Naive B cell (primary cell): ENCODE measurements at regions not wholly inside any gene's neighbourhood (a gene's known extent, or its start where the extent isn't known, plus 50 kb on each side); places are given as distances from the start of the nearest gene placed in this dataset.

Experiments used
- ATAC-seq, 2 donors: fragments of 150-1000 bp; cut with Tn5 transposase; 2 replicates each; pipeline ENCODE4 v1.10.0; 2021; ENCODE audit warnings: low read depth in 2 of 2, mild to moderate bottlenecking in 2 of 2, moderate library complexity in 2 of 2
- DNase-seq: peaks from one replicate; pipeline ENCODE4 v3.0.0; 2022
- H3K27ac Mint-ChIP-seq, 6 donors: one replicate each; pipeline ENCODE4 v1.8.0; 2020 to 2022; ENCODE audit warnings: mild to moderate bottlenecking in 6 of 6, mixed read lengths in 6 of 6, moderate library complexity in 5 of 6, inconsistent platforms in 2 of 6
- H3K27me3 Mint-ChIP-seq, 3 donors: one replicate each; pipeline ENCODE4 v1.8.0; 2021 to 2022; ENCODE audit warnings: mixed read lengths in 3 of 3, mild to moderate bottlenecking in 1 of 3
- H3K36me3 Mint-ChIP-seq, 2 donors: one replicate each; pipeline ENCODE4 v1.8.0; 2020 to 2022; ENCODE audit warnings: mixed read lengths in 2 of 2, inconsistent platforms in 1 of 2, mild to moderate bottlenecking in 1 of 2
- H3K4me1 Mint-ChIP-seq, 3 donors: one replicate each; pipeline ENCODE4 v1.8.0; 2020 to 2022; ENCODE audit warnings: mixed read lengths in 3 of 3, inconsistent platforms in 1 of 3, mild to moderate bottlenecking in 1 of 3, moderate library complexity in 1 of 3
- H3K4me3 Mint-ChIP-seq, 8 donors: one replicate each; pipeline ENCODE4 v1.8.0; 2020 to 2022; ENCODE audit warnings: mild to moderate bottlenecking in 8 of 8, mixed read lengths in 8 of 8, moderate library complexity in 8 of 8, inconsistent platforms in 2 of 8
- H3K9me3 Mint-ChIP-seq, 7 donors: one replicate each; pipeline ENCODE4 v1.8.0; 2020 to 2022; ENCODE audit warnings: mixed read lengths in 7 of 7, mild to moderate bottlenecking in 5 of 7, inconsistent platforms in 2 of 7, moderate library complexity in 1 of 7

DNA sequence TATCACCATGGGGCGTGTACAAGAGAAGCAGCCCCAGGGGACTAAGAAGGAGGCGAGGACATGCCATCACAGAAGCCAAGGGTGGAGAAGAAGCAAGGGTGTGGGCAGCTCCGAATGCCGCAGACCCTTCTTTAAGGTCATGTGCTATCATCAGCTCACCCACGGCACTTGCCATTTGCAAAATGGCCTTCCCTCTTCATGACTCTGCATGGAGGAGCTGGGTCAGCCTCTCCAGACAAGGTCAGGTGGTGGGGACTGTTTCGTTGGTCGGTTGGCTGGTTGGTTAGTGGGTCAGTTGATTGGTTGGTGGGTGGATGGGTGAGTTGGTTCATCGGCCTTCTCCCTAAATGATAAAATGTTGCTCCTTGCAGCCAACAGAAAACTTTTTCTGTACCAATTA lies 622.5 kb downstream of the TBC1D22A start:
- H3K27me3 Mint-ChIP-seq, result peaks cover 0 to 5% (median 0%) of the 10 kb centered on the region in 3 donors
- no peak overlapping the region for H3K4me3 Mint-ChIP-seq
- no peak for DNase-seq
- no peaks in the 10 kb centered on the region for H3K4me1 Mint-ChIP-seq
- H3K27ac Mint-ChIP-seq, result no peak overlapping the region
- ATAC-seq, result no peak
- no peaks in the 10 kb centered on the region for H3K9me3 Mint-ChIP-seq
- H3K36me3 Mint-ChIP-seq, result no peaks in the 10 kb centered on the region

DNA sequence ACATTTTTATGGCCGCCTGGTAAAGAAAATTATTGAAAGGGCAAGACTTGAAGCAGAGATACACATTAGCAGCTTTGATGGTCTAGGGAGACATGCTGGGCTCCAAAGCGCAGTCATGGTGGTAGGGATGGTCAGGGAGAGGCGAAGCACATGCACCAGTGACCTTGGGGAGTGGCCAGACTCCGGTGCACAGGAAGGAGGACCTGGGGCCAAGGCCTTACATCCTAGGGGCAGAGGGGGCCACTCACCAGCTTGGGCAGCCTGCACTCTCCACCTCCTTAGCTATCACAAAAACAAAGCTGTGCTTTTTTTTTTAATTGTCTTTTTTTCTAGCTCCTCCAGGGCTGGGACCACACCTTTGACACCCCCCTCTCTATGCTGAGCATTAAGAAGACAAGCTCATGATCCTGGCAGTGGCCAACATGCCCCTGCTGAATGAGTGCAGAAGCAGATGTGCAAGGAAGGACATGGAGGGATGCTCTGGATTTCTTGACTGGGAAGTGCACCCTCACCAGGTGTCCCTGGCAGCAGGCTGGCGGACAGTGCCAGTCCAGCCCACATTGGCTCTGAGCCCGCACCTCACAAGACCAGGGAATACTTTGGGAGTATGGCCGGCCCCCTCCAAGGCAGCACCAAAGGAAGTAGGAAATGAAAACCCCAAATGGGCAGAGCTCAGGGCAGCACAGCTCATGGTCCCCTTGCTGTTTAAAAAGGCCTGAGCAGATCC lies 619.9 kb downstream of the TBC1D22A start:
- H3K9me3 Mint-ChIP-seq, result peaks cover 0 to 10% (median 4%) of the 10 kb centered on the region in 7 donors
- no peak for ATAC-seq
- no peak overlapping the region for H3K4me3 Mint-ChIP-seq
- H3K4me1 Mint-ChIP-seq, result peaks cover 0 to 6% (median 0%) of the 10 kb centered on the region in 3 donors
- peaks cover 0 to 11% of the 10 kb centered on the region in 2 donors for H3K36me3 Mint-ChIP-seq
- peaks cover 0 to 5% (median 0%) of the 10 kb centered on the region in 3 donors for H3K27me3 Mint-ChIP-seq
- H3K27ac Mint-ChIP-seq, result no peak overlapping the region
- no peak for DNase-seq

DNA sequence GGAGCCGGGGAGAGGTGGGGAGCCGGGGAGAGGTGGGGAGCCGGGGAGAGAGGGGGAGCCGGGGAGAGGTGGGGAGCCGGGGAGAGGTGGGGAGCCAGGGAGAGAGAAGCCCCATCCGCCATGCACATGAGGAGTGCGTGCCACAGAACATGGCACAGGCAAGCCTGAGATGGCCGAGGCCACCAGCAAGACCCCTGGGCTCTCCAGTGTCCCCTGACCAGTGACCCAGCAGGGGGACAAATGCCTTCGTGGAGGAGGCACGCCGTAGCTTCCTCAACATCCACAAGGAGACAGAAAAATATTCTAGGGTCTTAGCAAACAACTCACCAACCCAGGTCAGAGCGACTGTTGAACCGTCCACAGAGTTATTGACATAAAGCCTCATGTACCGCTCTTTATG lies 618.8 kb downstream of the TBC1D22A start:
- Mint-ChIP-seq H3K9me3 (peaks cover 0 to 10% (median 4%) of the 10 kb centered on the region in 7 donors), H3K36me3 (peaks cover 0 to 11% of the 10 kb centered on the region in 2 donors), H3K4me1 (peaks cover 0 to 6% (median 0%) of the 10 kb centered on the region in 3 donors), H3K4me3 (no peak overlapping the region), H3K27me3 (peaks cover 0 to 5% (median 0%) of the 10 kb centered on the region in 3 donors), H3K27ac (no peak overlapping the region)
- ATAC-seq, result no peak
- no peak for DNase-seq

DNA sequence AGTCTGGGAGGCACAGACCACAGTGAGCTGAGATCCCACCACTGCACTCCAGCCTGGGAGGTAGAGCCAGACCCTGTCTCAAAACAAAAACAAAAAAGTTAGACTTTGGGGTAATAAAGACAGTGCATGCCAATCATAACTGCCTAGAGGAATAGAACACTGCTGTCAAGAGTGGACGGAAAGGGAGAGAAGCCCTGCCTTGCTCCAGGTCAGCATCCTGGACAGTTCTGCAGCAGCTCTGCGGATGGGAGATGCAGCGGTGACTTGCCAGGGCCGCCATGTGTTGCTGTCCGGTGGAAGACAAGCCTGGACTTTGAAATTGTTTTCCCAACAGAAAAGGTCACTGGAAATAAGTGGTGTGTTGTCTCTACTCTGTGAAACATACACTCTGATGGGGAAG lies 618.2 kb downstream of the TBC1D22A start:
- peaks cover 0 to under 1% (median 0%) of the 10 kb centered on the region in 3 donors for H3K27me3 Mint-ChIP-seq
- no peak overlapping the region for H3K4me3 Mint-ChIP-seq
- H3K36me3 Mint-ChIP-seq, result peaks cover 0 to 11% of the 10 kb centered on the region in 2 donors
- ATAC-seq, result no peak
- DNase-seq, result no peak
- peaks cover 0 to 6% (median 0%) of the 10 kb centered on the region in 3 donors for H3K4me1 Mint-ChIP-seq
- peaks cover 0 to 10% (median 4%) of the 10 kb centered on the region in 7 donors for H3K9me3 Mint-ChIP-seq
- no peak overlapping the region for H3K27ac Mint-ChIP-seq

DNA sequence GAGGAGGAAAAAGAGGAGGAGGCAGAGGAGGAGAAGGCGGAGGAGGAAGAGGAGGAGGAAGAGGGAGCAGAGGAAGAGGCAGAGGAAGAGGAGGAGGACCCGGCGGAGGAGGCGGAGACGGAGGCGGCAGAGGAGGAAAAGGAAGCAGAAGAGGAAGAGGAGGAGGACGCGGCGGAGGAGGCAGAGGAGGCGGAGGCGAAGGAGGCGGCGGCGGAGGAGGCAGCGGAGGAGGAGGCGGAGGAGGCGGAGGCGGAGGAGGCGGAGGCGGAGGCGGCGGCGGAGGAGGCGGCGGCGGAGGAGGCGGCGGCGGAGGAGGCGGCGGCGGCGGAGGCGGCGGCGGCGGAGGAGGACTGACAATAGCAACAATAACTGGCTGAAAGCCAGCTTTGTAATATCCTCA lies 616.6 kb downstream of the TBC1D22A start:
- no peak for DNase-seq
- Mint-ChIP-seq H3K27me3 (no peaks in the 10 kb centered on the region), H3K27ac (no peak overlapping the region), H3K4me1 (peaks cover 0 to 6% (median 0%) of the 10 kb centered on the region in 3 donors), H3K36me3 (peaks cover 0 to 11% of the 10 kb centered on the region in 2 donors), H3K4me3 (no peak overlapping the region), H3K9me3 (peaks cover 0 to 10% (median 4%) of the 10 kb centered on the region in 7 donors)
- no peak for ATAC-seq

DNA sequence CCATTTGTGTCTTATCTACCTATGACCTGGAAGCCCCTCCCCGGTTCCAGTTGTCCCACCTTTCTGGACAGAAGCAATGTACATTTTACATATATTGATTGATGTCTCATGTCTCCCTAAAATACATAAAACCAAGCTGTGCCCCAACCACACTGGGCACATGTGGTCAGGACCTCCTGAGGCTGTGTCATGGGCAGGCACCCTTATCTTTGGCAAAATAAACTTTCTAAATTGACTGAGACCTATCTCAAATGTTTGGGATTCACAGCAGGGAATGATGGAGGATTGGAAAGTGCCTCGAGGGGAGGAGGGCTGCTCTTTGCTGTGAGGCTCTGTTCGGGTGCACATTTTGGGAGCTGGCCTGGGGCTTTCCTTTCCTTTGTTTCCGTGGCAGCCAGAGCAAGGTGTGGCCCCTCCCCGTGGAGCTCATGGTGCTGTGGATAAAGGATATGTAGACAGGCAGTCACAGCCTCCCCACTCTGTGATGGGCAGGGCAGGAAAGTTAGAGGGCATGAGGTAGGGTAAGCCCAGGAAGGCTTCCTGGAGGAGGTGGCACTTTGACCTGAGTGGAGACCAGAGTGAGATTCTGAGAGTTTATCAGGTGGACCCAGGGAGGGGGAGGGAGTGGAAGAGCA lies 615.6 kb downstream of the TBC1D22A start:
- no peak for DNase-seq
- no peak overlapping the region for H3K4me3 Mint-ChIP-seq
- no peak overlapping the region for H3K27ac Mint-ChIP-seq
- peaks cover 0 to 5% (median 2%) of the 10 kb centered on the region in 3 donors for H3K27me3 Mint-ChIP-seq
- H3K4me1 Mint-ChIP-seq, result peaks cover 0 to 6% (median 0%) of the 10 kb centered on the region in 3 donors
- H3K36me3 Mint-ChIP-seq, result peaks cover 0 to 11% of the 10 kb centered on the region in 2 donors
- peaks cover 0 to 10% (median 4%) of the 10 kb centered on the region in 7 donors for H3K9me3 Mint-ChIP-seq
- no peak for ATAC-seq

DNA sequence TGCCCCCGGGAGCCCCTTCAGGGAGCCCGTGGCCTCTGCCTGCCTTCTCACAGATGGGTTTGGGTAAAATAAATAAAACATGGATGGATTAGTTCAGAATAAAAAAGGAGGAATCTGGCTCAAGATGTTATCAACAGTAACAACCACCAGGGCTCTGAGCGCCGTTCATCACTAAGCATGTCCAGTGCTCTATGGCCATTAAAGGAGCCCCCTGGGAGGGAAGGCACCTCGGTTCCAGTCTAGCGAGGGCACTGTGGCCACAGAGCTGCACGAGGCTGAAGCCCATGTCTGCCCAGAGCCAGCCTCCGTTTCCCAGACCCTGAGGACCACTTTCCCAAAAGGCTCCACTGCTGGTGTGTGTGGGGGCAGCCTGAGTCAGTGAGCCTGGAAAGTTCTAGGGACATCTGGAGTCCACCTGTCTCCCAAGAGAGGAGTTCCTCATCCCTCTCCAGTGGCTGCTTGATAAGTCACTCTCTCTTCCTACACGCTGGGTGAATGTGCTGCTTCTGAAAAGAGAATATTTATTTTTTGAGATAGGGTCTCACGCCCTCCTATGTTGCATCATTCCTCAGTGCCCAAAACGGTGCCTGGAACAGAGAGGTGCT lies 614.6 kb downstream of the TBC1D22A start:
- Mint-ChIP-seq H3K27ac (peak overlapping the region in 1 of 6 donors; percentile 47), H3K36me3 (peaks cover 0 to 11% of the 10 kb centered on the region in 2 donors), H3K9me3 (peaks cover 0 to 10% (median 4%) of the 10 kb centered on the region in 7 donors), H3K27me3 (peaks cover 0 to 10% (median 5%) of the 10 kb centered on the region in 3 donors), H3K4me1 (peaks cover 0 to 6% (median 0%) of the 10 kb centered on the region in 3 donors), H3K4me3 (no peak overlapping the region)
- DNase-seq (no peak), ATAC-seq (no peak)

DNA sequence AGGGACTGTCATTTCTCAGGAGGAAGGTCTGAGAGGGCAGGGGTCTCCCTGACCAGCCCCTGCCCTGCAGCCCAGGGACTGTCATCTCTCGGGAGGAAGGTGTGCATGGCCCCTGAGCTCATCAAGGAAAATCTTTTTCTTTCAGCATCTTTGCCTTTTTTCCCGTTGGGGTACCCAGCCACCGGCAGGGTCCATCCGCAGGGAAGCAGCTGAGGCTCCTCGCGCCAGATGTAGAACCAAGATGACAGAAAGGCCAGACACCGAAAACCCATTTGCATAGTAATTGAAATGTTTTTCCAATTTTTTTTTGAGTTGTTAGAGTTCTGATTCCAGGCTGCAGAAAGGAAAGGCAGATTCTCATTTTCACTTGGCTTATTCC lies 613.9 kb downstream of the TBC1D22A start:
- peaks cover 0 to 6% (median 0%) of the 10 kb centered on the region in 3 donors for H3K4me1 Mint-ChIP-seq
- peaks cover 0 to 11% of the 10 kb centered on the region in 2 donors for H3K36me3 Mint-ChIP-seq
- ATAC-seq (no peak), DNase-seq (no peak)
- H3K9me3 Mint-ChIP-seq, result peaks cover 0 to 10% (median 4%) of the 10 kb centered on the region in 7 donors
- H3K27me3 Mint-ChIP-seq, result peaks cover 4 to 17% (median 5%) of the 10 kb centered on the region in 3 donors
- H3K27ac Mint-ChIP-seq, result no peak overlapping the region
- H3K4me3 Mint-ChIP-seq, result no peak overlapping the region

DNA sequence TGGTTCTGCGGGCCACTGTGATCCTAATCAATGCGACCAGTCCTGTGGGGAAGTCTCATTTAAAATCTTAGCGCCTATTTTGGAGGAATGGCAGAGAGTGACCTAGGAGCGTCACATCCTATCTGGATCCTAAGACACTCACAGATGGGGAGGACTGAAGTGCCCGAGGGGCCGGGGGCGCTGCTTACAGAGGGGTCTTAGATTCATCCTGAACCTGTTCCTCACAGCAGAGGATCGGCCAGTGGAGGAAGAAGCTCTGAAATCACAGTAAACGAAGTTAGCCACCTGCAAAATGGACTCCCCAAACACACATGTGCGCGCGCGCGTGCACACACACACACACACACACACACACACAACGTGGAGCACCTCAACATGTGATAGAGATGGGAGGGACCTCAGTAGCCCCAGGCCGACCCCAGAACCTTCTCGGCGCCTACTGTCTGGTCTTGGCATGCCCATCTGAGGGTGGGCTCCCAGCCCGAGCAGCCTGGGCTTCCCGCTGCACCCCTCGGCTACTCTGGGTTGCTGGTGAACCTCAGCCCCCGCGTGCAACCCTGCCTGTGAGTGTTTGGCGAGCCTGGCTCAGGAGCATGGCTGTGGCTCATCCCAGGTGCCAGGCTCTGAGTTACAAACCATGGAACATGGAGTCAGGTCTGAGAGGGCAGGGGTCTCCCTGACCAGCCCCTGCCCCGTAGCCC lies 613.3 kb downstream of the TBC1D22A start:
- H3K4me3 Mint-ChIP-seq, result no peak overlapping the region
- H3K27ac Mint-ChIP-seq, result no peak overlapping the region
- peaks cover 0 to 6% (median 0%) of the 10 kb centered on the region in 3 donors for H3K4me1 Mint-ChIP-seq
- peaks cover 0 to 10% (median 4%) of the 10 kb centered on the region in 7 donors for H3K9me3 Mint-ChIP-seq
- DNase-seq, result no peak
- ATAC-seq, result no peak
- H3K27me3 Mint-ChIP-seq, result peaks cover 4 to 18% (median 6%) of the 10 kb centered on the region in 3 donors
- peaks cover 0 to 11% of the 10 kb centered on the region in 2 donors for H3K36me3 Mint-ChIP-seq

DNA sequence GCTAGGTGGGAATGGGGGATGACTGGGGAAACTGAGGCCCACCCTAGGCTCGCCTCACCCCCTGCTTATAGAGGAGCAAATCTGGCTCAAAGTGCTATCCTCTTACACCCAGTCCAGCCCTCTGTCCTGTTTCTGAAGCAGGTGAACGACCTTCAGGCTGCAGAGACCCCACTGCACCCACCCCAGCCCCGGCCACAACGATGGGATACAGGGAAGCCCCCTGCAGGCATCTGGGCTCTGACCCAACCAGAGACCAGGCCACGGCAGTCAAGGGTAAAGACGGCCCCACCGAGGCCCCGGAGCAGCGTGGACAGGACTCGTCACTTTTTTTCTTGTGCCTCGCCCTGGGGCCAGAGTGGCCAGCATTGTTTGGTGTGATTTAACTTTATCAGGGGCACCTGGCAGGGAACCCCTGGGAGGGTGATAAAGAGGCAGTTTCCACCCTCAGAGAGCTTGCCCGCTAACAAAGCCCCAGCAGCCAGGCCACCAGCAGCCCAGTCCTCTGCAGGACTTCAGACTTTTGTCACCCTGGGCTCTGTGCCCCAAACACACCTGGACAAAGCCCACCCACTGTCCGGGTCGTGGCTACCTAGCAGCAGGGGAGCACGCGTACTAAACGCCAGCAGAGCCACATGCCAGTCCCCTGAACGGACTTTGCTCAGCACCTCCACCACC lies 612.6 kb downstream of the TBC1D22A start:
- H3K9me3 Mint-ChIP-seq, result peaks cover 0 to 10% (median 4%) of the 10 kb centered on the region in 7 donors
- peaks cover 0 to 11% of the 10 kb centered on the region in 2 donors for H3K36me3 Mint-ChIP-seq
- H3K4me3 Mint-ChIP-seq, result no peak overlapping the region
- H3K27me3 Mint-ChIP-seq, result peaks cover 10 to 24% (median 12%) of the 10 kb centered on the region in 3 donors
- DNase-seq (no peak), ATAC-seq (no peak)
- peaks cover 0 to 10% (median 0%) of the 10 kb centered on the region in 3 donors for H3K4me1 Mint-ChIP-seq
- no peak overlapping the region for H3K27ac Mint-ChIP-seq

DNA sequence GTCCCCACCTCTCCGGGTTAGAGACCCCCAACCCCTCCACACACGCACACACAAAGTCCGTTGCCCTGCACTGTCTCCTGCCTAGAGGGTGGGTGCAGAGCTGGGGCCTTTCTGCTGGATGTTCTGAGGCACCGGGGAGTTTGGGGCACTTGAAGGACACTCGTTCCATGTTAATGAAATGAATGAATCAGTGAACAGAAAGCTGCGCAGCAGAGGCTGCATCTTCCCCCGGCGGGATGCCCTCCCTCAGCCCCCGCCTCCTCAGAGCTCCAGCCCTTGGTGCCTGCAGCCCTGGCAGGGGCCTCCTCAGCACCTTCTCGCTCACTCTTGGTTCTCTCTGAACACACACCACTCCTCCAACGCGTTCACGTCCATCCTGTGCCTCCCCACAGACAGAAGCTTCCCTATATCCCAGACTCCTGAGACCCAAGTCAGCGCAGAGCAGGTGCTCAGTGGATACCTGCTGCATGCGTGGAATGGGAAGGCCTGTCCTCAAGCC lies 611.9 kb downstream of the TBC1D22A start:
- DNase-seq (no peak), ATAC-seq (no peak)
- Mint-ChIP-seq H3K27ac (no peak overlapping the region), H3K4me3 (no peak overlapping the region), H3K4me1 (peaks cover 0 to 10% (median 0%) of the 10 kb centered on the region in 3 donors), H3K9me3 (peaks cover 0 to 10% (median 4%) of the 10 kb centered on the region in 7 donors), H3K27me3 (peaks cover 12 to 31% (median 13%) of the 10 kb centered on the region in 3 donors), H3K36me3 (peaks cover 0 to 11% of the 10 kb centered on the region in 2 donors)

DNA sequence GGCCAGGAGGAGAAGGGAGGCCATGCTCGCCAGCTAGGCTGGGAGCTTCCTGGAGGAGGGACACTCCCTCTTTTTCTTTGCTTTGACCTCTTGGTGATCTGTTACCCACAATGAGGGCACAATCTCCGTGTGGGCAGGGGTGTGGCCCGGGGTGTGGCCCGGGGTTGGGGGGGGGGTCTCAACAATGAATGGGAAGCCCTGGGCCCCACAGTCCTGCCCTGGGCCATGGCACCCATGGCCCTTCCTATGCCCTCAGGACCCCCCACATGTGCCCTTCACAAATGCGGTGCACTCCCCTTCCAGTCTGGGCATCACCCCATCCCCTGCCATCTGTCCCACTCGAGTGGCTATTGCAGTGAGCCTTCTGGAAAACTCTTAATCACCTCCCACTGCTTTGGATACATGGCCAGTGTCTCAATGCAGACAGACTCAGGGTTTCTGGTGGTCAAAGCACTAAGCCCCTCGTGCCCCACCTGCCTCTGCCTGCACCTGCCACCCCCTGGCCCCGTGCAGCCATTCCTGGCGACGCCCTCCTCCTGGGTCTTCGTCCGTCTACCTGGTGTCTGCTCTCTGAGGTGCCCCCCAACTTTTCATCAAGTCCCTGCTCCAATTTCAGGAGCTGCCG lies 611.3 kb downstream of the TBC1D22A start:
- H3K9me3 Mint-ChIP-seq, result peaks cover 0 to 7% (median 3%) of the 10 kb centered on the region in 7 donors
- DNase-seq, result no peak
- H3K27ac Mint-ChIP-seq, result no peak overlapping the region
- ATAC-seq, result no peak
- H3K4me1 Mint-ChIP-seq, result peaks cover 0 to 7% (median 0%) of the 10 kb centered on the region in 3 donors
- peaks cover 0 to 7% of the 10 kb centered on the region in 2 donors for H3K36me3 Mint-ChIP-seq
- H3K4me3 Mint-ChIP-seq, result no peak overlapping the region
- peaks cover 13 to 31% (median 14%) of the 10 kb centered on the region in 3 donors for H3K27me3 Mint-ChIP-seq
